ENCODE measurements at regions not wholly inside any gene's neighbourhood (a gene's known extent, or its start where the extent isn't known, plus 50 kb on each side); places are given as distances from the start of the nearest gene placed in this dataset.

- TF ChIP-seq CTCF (IDR thresholded peaks at IDR 0.05) = no peak
- TF ChIP-seq POLR2A (IDR thresholded peaks at IDR 0.05) = no peak
Observed at GRCh38 chr5:42878041-42878440, 66.3 kb upstream of the SELENOP start.
